Adrenal gland (tissue), 9 donors: ENCODE measurements at regions not wholly inside any gene's neighbourhood (a gene's known extent, or its start where the extent isn't known, plus 50 kb on each side); places are given as distances from the start of the nearest gene placed in this dataset.
"Not testable (repeated sequence)": the region's sequence is repeated elsewhere in the genome, so short reads cannot be mapped to it uniquely, and the experiment has no call there.

Experiments
- DNase-seq, 7 donors: peaks; one replicate each; pipeline ENCODE4 v3.0.0-alpha.2; 2019 to 2020
- H3K27ac ChIP-seq, 5 donors: fragments of 200-600 bp; sonication (generic) in 4 of 5; 1 replicate in 3 of 5; 2 replicates in 2 of 5; pipeline versions ENCODE4 v1.5.1 to v1.8.0; 2016 to 2020; ENCODE audit warnings: mild to moderate bottlenecking in 1 of 5
- H3K27me3 ChIP-seq: fragments of 200-600 bp; 2 replicates; pipeline ENCODE4 v1.8.0; 2021
- H3K36me3 ChIP-seq, 2 donors: fragments of 200-600 bp; replicated peaks in 1 of 2; 1 replicate in 1 of 2; 2 replicates in 1 of 2; pipeline versions ENCODE4 v1.5.1 to v1.8.0; 2018 to 2022
- H3K4me1 ChIP-seq, 2 donors: fragments of 200-600 bp; replicated peaks in 1 of 2; 1 replicate in 1 of 2; 2 replicates in 1 of 2; pipeline versions ENCODE4 v1.5.1 to v1.8.0; 2018 to 2021
- H3K4me3 ChIP-seq, 4 donors: fragments of 200-600 bp; sonication (generic) in 3 of 4; one replicate each; pipeline ENCODE4 v1.5.1; 2016 to 2018
- H3K9me3 ChIP-seq, 3 donors: fragments of 200-600 bp; sonication (generic) in 1 of 3; replicated peaks in 1 of 3; 1 replicate in 2 of 3; 2 replicates in 1 of 3; pipeline versions ENCODE4 v1.5.1 to v1.8.0; 2016 to 2021
- POLR2A ChIP-seq, 2 donors: fragments of 450-650 bp; IDR thresholded peaks; one replicate each; pipeline ENCODE4 v1.6.1; 2017; ENCODE audit warnings: antibody characterized with exemption in 2 of 2, mild to moderate bottlenecking in 2 of 2, moderate library complexity in 1 of 2
- WGBS, 4 donors: extraction: QIAGEN DNeasy Blood & Tissue Kit in 2 of 4; methylation state at CpG; one replicate each; pipeline versions ENCODE4 v1.1.5 to v1.1.7; 2013 to 2017; 5-methylcytosine and 5-hydroxymethylcytosine counted together
- intact Hi-C, 2 donors: fragments of 100-400 bp; cut with DNase I; formaldehyde crosslinking; loops; one replicate each; pipeline versions ENCODE4 v1.14.1 to v1.15.0; 2022 to 2023
- TF ChIP-seq, protein P1 (sequence below), 6 experiments: fragments of 450-650 bp in 4 of 6; fragments of 200-600 bp in 2 of 6; sonication (generic) in 1 of 6; IDR thresholded peaks; 1 replicate in 5 of 6; 2 replicates in 1 of 6; pipeline versions ENCODE4 v1.5.1 to v1.8.0; 2016 to 2021; ENCODE audit warnings: antibody characterized with exemption in 6 of 6, mild to moderate bottlenecking in 2 of 6, moderate library complexity in 1 of 6
- donor health status: healthy with polysubstance abuse.
- donor health status: Bipolar disorder and iron deficiency.
- donor health status: DM: yes; HTN: yes; CAD: no.
- donor health status: DM: no; HTN: no; CAD: no.
- donor health status: DM: no; HTN: no; CAD: no.

DNA sequence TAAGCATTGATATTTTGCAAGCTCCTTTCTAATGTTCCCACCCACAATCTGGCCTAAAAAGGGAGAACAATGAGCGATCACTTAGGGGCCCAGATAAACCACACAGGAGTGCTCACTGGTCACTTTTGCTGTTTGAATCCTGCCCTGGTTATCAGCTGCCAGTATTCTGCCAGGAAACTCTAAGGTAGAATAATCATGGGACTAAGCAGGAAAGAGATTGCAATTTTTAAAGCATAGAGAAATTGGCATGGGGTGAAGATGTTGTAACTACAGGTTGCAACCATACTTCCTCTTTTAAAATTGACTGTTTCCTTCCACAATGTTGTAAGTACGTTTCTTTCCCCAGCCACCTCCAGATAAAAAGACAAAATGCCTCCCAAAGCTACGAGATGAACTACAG lies 251.2 kb upstream of the CDH11 start:
- TF ChIP-seq, protein P1, sequence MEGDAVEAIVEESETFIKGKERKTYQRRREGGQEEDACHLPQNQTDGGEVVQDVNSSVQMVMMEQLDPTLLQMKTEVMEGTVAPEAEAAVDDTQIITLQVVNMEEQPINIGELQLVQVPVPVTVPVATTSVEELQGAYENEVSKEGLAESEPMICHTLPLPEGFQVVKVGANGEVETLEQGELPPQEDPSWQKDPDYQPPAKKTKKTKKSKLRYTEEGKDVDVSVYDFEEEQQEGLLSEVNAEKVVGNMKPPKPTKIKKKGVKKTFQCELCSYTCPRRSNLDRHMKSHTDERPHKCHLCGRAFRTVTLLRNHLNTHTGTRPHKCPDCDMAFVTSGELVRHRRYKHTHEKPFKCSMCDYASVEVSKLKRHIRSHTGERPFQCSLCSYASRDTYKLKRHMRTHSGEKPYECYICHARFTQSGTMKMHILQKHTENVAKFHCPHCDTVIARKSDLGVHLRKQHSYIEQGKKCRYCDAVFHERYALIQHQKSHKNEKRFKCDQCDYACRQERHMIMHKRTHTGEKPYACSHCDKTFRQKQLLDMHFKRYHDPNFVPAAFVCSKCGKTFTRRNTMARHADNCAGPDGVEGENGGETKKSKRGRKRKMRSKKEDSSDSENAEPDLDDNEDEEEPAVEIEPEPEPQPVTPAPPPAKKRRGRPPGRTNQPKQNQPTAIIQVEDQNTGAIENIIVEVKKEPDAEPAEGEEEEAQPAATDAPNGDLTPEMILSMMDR (IDR thresholded peaks at IDR 0.05), result no peak
- no peak for TF ChIP-seq POLR2A (IDR thresholded peaks at IDR 0.05)
- WGBS, 4 donors, result 54 to 78% (median 62%) methylated on average over 3 of the region's 3 CpGs

DNA sequence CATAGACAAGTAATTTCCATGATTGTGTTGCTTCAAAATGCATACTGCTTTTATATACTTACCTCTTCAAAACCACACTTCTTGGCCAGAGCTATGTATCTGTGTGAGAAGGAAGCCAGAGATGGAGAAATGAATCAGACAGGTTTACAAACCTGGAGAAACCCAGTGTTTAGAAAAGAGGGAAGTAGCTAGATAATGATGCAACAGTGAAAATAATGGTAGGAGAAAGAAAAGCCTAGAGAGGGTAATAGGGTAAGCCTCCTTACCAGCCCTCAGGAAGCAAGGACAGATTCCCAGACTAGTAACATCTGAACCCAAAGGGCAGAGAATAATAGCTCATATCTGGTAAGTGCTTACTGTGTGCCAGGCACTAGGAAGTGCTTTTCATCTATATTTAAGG lies 250.3 kb upstream of the CDH11 start:
- H3K27me3 ChIP-seq, result no peaks in the 10 kb centered on the region
- intact Hi-C loops, result no loop called here
- no peak for TF ChIP-seq POLR2A (IDR thresholded peaks at IDR 0.05)
- TF ChIP-seq, protein P1 (IDR thresholded peaks at IDR 0.05), result no peak

More for the DNA sequence above, 251.2 kb upstream of the CDH11 start:
- no peak overlapping the region for H3K4me3 ChIP-seq
- H3K9me3 ChIP-seq, result no peaks in the 10 kb centered on the region
- H3K27ac ChIP-seq, result no peak overlapping the region
- intact Hi-C loops, result no loop called here
- no peaks in the 10 kb centered on the region for H3K36me3 ChIP-seq
- H3K4me1 ChIP-seq, result no peaks in the 10 kb centered on the region
- DNase-seq, result no peak
- no peaks in the 10 kb centered on the region for H3K27me3 ChIP-seq

DNA sequence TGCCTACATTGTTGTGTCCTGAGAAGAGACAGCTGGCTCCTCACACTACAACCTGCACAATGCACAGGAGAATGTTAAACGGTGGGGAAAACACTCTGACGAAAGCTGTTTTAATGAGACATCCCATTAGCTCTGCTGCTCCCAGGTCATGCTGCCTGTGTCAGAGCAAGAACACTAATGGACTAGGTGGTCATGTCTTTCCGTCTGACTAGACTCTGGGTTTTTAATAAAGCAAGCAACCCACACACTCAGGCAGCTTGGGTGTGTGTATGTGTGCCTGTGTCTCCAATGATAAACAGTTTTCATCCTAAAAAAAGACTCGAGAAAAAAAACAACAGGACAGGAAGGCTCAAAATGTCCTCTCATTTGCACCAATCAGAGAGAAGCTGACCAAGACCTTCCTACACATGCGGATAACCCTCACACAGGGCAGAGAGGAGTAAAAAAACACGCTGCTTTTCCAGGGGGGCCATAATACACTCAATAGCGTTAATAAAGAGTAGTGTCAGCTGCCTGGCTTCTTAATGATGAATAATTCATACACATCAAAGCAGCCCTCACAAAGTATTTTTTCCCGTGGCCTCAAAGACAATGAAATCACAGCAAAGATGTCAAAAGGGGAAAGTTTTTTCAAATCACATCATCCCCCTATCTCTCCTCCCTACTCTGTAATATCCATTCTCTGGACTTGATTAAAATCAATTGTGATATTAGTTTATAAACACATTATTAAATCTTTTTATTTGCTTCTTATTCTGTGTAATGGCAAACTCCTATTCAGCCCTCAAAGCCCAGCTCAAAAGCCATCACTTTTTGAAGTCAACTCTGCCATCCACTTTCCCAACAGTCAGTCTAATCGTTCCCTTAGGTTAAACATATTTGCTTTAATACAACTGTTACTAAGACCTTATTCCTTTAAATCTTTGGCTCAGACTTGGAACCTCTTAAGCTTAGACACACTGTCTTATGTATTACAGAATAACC lies 244.2 kb upstream of the CDH11 start:
- no peak overlapping the region for H3K4me3 ChIP-seq
- TF ChIP-seq, protein P1 (IDR thresholded peaks at IDR 0.05), result no peak
- TF ChIP-seq POLR2A (IDR thresholded peaks at IDR 0.05), result no peak
- no peak overlapping the region for H3K27ac ChIP-seq
- no peak for DNase-seq
- intact Hi-C loops, result no loop called here
- WGBS, 4 donors, result 73 to 77% (median 75%) methylated on average over 9 of the region's 9 CpGs
- no peaks in the 10 kb centered on the region for H3K4me1 ChIP-seq
- no peaks in the 10 kb centered on the region for H3K36me3 ChIP-seq
- no peaks in the 10 kb centered on the region for H3K27me3 ChIP-seq
- H3K9me3 ChIP-seq, result no peaks in the 10 kb centered on the region

More for the DNA sequence above, 250.3 kb upstream of the CDH11 start:
- Histone ChIP-seq H3K27ac (no peak overlapping the region), H3K4me3 (no peak overlapping the region), H3K36me3 (no peaks in the 10 kb centered on the region), H3K4me1 (no peaks in the 10 kb centered on the region), H3K9me3 (no peaks in the 10 kb centered on the region)
- no peak for DNase-seq

DNA sequence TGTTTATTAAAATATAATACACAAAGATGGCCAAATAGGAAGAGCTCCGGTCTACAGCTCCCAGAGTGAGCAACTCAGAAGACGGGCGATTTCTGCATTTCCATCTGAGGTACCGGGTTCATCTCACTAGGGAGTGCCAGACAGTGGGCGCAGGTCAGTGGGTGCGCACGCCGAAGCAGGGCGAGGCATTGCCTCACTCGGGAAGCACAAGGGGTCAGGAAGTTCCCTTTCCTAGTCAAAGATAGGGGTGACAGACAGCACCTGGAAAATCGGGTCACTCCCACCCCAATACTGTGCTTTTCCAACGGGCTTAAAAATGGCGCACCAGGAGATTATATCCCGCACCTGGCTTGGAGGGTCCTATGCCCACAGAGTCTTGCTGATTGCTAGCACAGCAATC lies 234.9 kb upstream of the CDH11 start:
- H3K9me3 ChIP-seq, H3K27ac ChIP-seq, intact Hi-C loops, H3K36me3 ChIP-seq, H3K4me1 ChIP-seq, DNase-seq, H3K27me3 ChIP-seq, H3K4me3 ChIP-seq: not testable (repeated sequence)
- WGBS, 4 donors, result 93 to 95% (median 94%) methylated on average over 10 to 14 of the region's 14 CpGs

DNA sequence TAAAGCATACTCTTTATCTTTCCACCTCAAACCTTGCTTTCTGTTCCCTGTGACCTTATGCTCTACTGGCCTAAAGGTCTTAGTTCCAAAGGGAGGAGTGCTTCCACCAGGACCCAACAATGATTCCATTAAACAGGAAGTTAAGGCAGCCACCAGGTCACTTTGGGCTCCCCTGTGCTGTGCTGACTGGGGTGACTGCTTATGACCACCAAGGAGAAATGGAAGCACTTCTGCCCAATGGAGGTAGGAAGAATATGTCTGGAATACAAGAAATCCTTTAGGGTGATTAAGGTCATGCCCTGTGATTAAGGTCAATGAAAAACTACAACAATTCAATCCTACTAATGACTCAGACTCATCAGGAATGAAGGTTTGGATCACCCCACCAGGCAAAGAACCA lies 233.8 kb upstream of the CDH11 start:
- Histone ChIP-seq H3K4me1 (no peaks in the 10 kb centered on the region), H3K27ac (no peak overlapping the region), H3K9me3 (no peaks in the 10 kb centered on the region), H3K4me3 (no peak overlapping the region), H3K27me3 (no peaks in the 10 kb centered on the region), H3K36me3 (no peaks in the 10 kb centered on the region)
- intact Hi-C loops, result no loop called here
- no peak for DNase-seq
- TF ChIP-seq, protein P1 (IDR thresholded peaks at IDR 0.05), result no peak
- no peak for TF ChIP-seq POLR2A (IDR thresholded peaks at IDR 0.05)
